GM12892 (cell line): ENCODE measurements at regions not wholly inside any gene's neighbourhood (a gene's known extent, or its start where the extent isn't known, plus 50 kb on each side); places are given as distances from the start of the nearest gene placed in this dataset.

Source experiments
- POLR2A ChIP-seq: IDR thresholded peaks from 2 replicates; pipeline ENCODE4 v1.6.1; 2011; ENCODE audit warnings: low read depth, low read length, control low read depth
- POLR2AphosphoS5 ChIP-seq: IDR thresholded peaks from 2 replicates; pipeline ENCODE4 v1.6.1; 2011; ENCODE audit warnings: low read depth, low read length, control low read depth

GRCh38 chr10:121138112-121138860, 287.1 kb downstream of the WDR11 start:
- no peak for TF ChIP-seq POLR2A
- TF ChIP-seq POLR2AphosphoS5: no peak
